B cell (primary cell): ENCODE measurements at regions not wholly inside any gene's neighbourhood (a gene's known extent, or its start where the extent isn't known, plus 50 kb on each side); places are given as distances from the start of the nearest gene placed in this dataset.

ENCODE experiments used
- ATAC-seq: fragments of 200-7000 bp; cut with Tn5 transposase; one replicate; pipeline ENCODE4 v1.10.0; 2021; ENCODE audit warnings: low read depth, mild to moderate bottlenecking, moderate number of reproducible peaks, moderate library complexity
- CTCF ChIA-PET: fragments of 350-600 bp; sonication (Branson Sonifier 250); formaldehyde crosslinking; loops from one replicate; lab custom pipeline; 2021; ENCODE audit warnings: antibody characterized with exemption, inconsistent platforms; lab: Charles Lee
- POLR2A ChIA-PET: fragments of 350-600 bp; sonication (Branson Sonifier 250); formaldehyde crosslinking; loops from one replicate; lab custom pipeline; 2021; ENCODE audit warnings: antibody characterized with exemption; lab: Charles Lee
- DNase-seq: peaks from one replicate; pipeline ENCODE4 v3.0.0; 2013
- H2AFZ ChIP-seq: 2 replicates; pipeline ENCODE4 v1.6.1; 2012; ENCODE audit warnings: mild to moderate bottlenecking, low read depth, low read length; ENCODE audit not compliant: insufficient read depth, poor library complexity, severe bottlenecking
- H3K27ac ChIP-seq, 2 donors: 1 replicate in 1 of 2; 2 replicates in 1 of 2; pipeline ENCODE4 v1.5.1; 2012 to 2013; ENCODE audit warnings: low read length in 2 of 2, mild to moderate bottlenecking in 2 of 2, moderate library complexity in 1 of 2
- H3K27me3 ChIP-seq, 4 experiments: fragments of 200-600 bp in 1 of 4; sonication (generic) in 1 of 4; replicated peaks in 1 of 4; 1 replicate in 2 of 4; 2 replicates in 2 of 4; pipeline versions ENCODE4 v1.6.1 to v1.7.0; 2013 to 2016; ENCODE audit warnings: low read length in 3 of 4, mild to moderate bottlenecking in 2 of 4, mixed read lengths in 1 of 4, moderate library complexity in 1 of 4; ENCODE audit not compliant: insufficient read depth in 4 of 4, control insufficient read depth in 3 of 4; ENCODE audit errors: control extremely low read depth in 1 of 4
- H3K36me3 ChIP-seq, 2 experiments: replicated peaks in 1 of 2; 1 replicate in 1 of 2; 2 replicates in 1 of 2; pipeline versions ENCODE4 v1.6.1 to v1.7.1; 2013; ENCODE audit warnings: low read length in 1 of 2; ENCODE audit not compliant: insufficient read depth in 2 of 2, control insufficient read depth in 1 of 2; ENCODE audit errors: control extremely low read depth in 1 of 2, extremely low read depth in 1 of 2
- H3K4me1 ChIP-seq, 2 donors: fragments of 200-600 bp in 1 of 2; sonication (generic) in 1 of 2; 1 replicate in 1 of 2; 2 replicates in 1 of 2; pipeline versions ENCODE4 v1.5.1 to v1.6.1; 2013 to 2017; ENCODE audit warnings: low read length in 2 of 2; ENCODE audit not compliant: control insufficient read depth in 2 of 2, insufficient read depth in 2 of 2
- H3K4me2 ChIP-seq: replicated peaks from 2 replicates; pipeline ENCODE3; 2012; ENCODE audit warnings: mild to moderate bottlenecking, low read depth, low read length; ENCODE audit not compliant: poor library complexity, severe bottlenecking
- H3K4me3 ChIP-seq, 5 experiments: fragments of 200-600 bp in 1 of 5; sonication (generic) in 1 of 5; 1 replicate in 3 of 5; 2 replicates in 2 of 5; pipeline versions ENCODE4 v1.5.1 to v1.7.0; 2011 to 2016; ENCODE audit warnings: low read length in 4 of 5, mild to moderate bottlenecking in 4 of 5, low read depth in 2 of 5, control low read depth in 1 of 5, moderate library complexity in 1 of 5; ENCODE audit not compliant: insufficient read depth in 1 of 5; ENCODE audit errors: control extremely low read depth in 1 of 5, extremely low read depth in 1 of 5
- H3K79me2 ChIP-seq: fragments of 200-600 bp; sonication (generic); one replicate; pipeline ENCODE4 v1.6.0; 2016; ENCODE audit warnings: low read length; ENCODE audit not compliant: control insufficient read depth, insufficient read depth
- H3K9ac ChIP-seq: fragments of 200-600 bp; sonication (generic); 2 replicates; pipeline ENCODE4 v1.6.1; 2017; ENCODE audit warnings: mild to moderate bottlenecking, low read length, moderate library complexity
- H3K9me3 ChIP-seq, 3 donors: one replicate each; pipeline versions ENCODE4 v1.6.1 to v1.7.1; 2013; ENCODE audit warnings: low read length in 2 of 3; ENCODE audit not compliant: control insufficient read depth in 2 of 3, insufficient read depth in 1 of 3; ENCODE audit errors: control extremely low read depth in 1 of 3
- H4K20me1 ChIP-seq: 2 replicates; pipeline ENCODE4 v1.6.0; 2012; ENCODE audit warnings: mild to moderate bottlenecking, low read length; ENCODE audit not compliant: insufficient read depth, control insufficient read depth, poor library complexity, severe bottlenecking
- H3K27ac Mint-ChIP-seq: one replicate; pipeline ENCODE4 v1.8.0; 2021; ENCODE audit warnings: mixed read lengths
- H3K27me3 Mint-ChIP-seq: one replicate; pipeline ENCODE4 v1.8.0; 2021; ENCODE audit warnings: mixed read lengths
- H3K4me1 Mint-ChIP-seq: one replicate; pipeline ENCODE4 v1.8.0; 2021; ENCODE audit warnings: mixed read lengths
- H3K4me3 Mint-ChIP-seq: one replicate; pipeline ENCODE4 v1.8.0; 2021; ENCODE audit warnings: mixed read lengths
- H3K9me3 Mint-ChIP-seq: one replicate; pipeline ENCODE4 v1.8.0; 2022; ENCODE audit warnings: mixed read lengths; ENCODE audit not compliant: insufficient read depth
- CTCF ChIP-seq: fragments of 200-600 bp; IDR thresholded peaks from one replicate; pipeline ENCODE4 v1.8.0; 2022; ENCODE audit warnings: antibody characterized with exemption, mild to moderate bottlenecking
- EZH2 ChIP-seq: IDR thresholded peaks from 2 replicates; pipeline ENCODE4 v1.6.1; 2012; ENCODE audit warnings: borderline replicate concordance, low read depth, mild to moderate bottlenecking, moderate library complexity, low read length; ENCODE audit not compliant: insufficient read depth, poor library complexity, severe bottlenecking
- WGBS: methylation state at CpG from one replicate; pipeline ENCODE4 v1.1.5; 2013; ENCODE audit warnings: missing lambda C conversion rate; ENCODE audit not compliant: insufficient coverage; 5-methylcytosine and 5-hydroxymethylcytosine counted together
- intact Hi-C: fragments of 100-400 bp; cut with micrococcal nuclease; formaldehyde crosslinking; loops from one replicate; pipeline ENCODE4 v1.10.0; 2022

- no peaks in the 10 kb centered on the region for H3K9me3 Mint-ChIP-seq
- no peaks in the 10 kb centered on the region for H3K4me1 Mint-ChIP-seq
- Histone ChIP-seq H2AFZ (no peak overlapping the region), H3K79me2 (no peaks in the 10 kb centered on the region), H3K9me3 (no peaks in the 10 kb centered on the region), H3K27ac (no peak overlapping the region), H4K20me1 (no peaks in the 10 kb centered on the region), H3K27me3 (no peaks in the 10 kb centered on the region), H3K4me1 (no peaks in the 10 kb centered on the region), H3K4me3 (no peak overlapping the region), H3K36me3 (no peaks in the 10 kb centered on the region), H3K9ac (no peak overlapping the region), H3K4me2 (no peak overlapping the region)
- no peak for DNase-seq
- TF ChIP-seq EZH2 (no peak), CTCF (no peak)
- POLR2A ChIA-PET = no interaction called here
- 80% methylated on average over 1 of the region's 1 CpG for WGBS
- H3K4me3 Mint-ChIP-seq = no peak overlapping the region
- no peak overlapping the region for H3K27ac Mint-ChIP-seq
- CTCF ChIA-PET = no interaction called here
- no peak for ATAC-seq
- H3K27me3 Mint-ChIP-seq = no peaks in the 10 kb centered on the region
- intact Hi-C loops = no loop called here
These were observed 325.1 kb downstream of the SAMD5 start for GRCh38 chr6:147833607-147834006.

- Mint-ChIP-seq H3K4me1 (no peaks in the 10 kb centered on the region), H3K27ac (no peak overlapping the region), H3K9me3 (no peaks in the 10 kb centered on the region), H3K4me3 (no peak overlapping the region), H3K27me3 (no peaks in the 10 kb centered on the region)
- no peak overlapping the region for H3K27ac ChIP-seq
- no peaks in the 10 kb centered on the region for H3K9me3 ChIP-seq
- ATAC-seq (no peak), DNase-seq (no peak)
- ChIA-PET POLR2A (no interaction called here), CTCF (no interaction called here)
- TF ChIP-seq EZH2 = no peak
- no peak for TF ChIP-seq CTCF
- intact Hi-C loops = no loop called here
- H3K27me3 ChIP-seq = no peaks in the 10 kb centered on the region
- no peaks in the 10 kb centered on the region for H3K4me1 ChIP-seq
- no peaks in the 10 kb centered on the region for H4K20me1 ChIP-seq
- WGBS = 97% methylated on average over 5 of the region's 7 CpGs
- H3K4me3 ChIP-seq = no peak overlapping the region
- no peak overlapping the region for H3K4me2 ChIP-seq
- no peaks in the 10 kb centered on the region for H3K36me3 ChIP-seq
- H2AFZ ChIP-seq = no peak overlapping the region
- no peaks in the 10 kb centered on the region for H3K79me2 ChIP-seq
- no peak overlapping the region for H3K9ac ChIP-seq
These were observed 325.7 kb downstream of the SAMD5 start for GRCh38 chr6:147834084-147834776.
